Lower leg skin (tissue), 3 donors: ENCODE measurements at regions not wholly inside any gene's neighbourhood (a gene's known extent, or its start where the extent isn't known, plus 50 kb on each side); places are given as distances from the start of the nearest gene placed in this dataset.

Experiments used
- POLR2A ChIP-seq, 2 donors: fragments of 450-650 bp; IDR thresholded peaks; one replicate each; pipeline ENCODE4 v1.6.1; 2016 to 2017; ENCODE audit warnings: antibody characterized with exemption in 2 of 2, mild to moderate bottlenecking in 1 of 2, moderate library complexity in 1 of 2
- TF ChIP-seq, protein P1 (sequence below), 3 donors: fragments of 450-650 bp; IDR thresholded peaks; one replicate each; pipeline ENCODE4 v1.5.1; 2016; ENCODE audit warnings: antibody characterized with exemption in 3 of 3, mild to moderate bottlenecking in 3 of 3, moderate library complexity in 2 of 3

DNA sequence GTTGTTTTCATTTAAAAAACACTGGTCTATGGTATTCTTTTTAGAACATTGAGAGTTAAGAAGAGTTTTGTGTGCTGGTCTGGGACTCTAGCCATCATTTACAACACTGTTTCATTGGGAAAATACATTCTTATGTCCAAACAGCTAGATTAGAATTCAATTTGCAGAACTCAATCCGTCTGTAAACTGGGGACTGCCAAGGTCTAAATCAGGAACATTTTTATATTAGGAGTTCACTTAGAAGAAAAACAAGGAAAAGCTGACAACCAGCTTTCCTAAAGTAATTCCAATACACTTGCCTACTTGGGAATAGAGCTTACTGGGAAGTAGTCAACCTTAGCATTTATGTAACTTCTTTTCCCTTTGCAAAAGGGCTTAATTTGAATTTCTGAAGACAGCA lies 91.5 kb upstream of the RNF152 start:
- TF ChIP-seq, protein P1, sequence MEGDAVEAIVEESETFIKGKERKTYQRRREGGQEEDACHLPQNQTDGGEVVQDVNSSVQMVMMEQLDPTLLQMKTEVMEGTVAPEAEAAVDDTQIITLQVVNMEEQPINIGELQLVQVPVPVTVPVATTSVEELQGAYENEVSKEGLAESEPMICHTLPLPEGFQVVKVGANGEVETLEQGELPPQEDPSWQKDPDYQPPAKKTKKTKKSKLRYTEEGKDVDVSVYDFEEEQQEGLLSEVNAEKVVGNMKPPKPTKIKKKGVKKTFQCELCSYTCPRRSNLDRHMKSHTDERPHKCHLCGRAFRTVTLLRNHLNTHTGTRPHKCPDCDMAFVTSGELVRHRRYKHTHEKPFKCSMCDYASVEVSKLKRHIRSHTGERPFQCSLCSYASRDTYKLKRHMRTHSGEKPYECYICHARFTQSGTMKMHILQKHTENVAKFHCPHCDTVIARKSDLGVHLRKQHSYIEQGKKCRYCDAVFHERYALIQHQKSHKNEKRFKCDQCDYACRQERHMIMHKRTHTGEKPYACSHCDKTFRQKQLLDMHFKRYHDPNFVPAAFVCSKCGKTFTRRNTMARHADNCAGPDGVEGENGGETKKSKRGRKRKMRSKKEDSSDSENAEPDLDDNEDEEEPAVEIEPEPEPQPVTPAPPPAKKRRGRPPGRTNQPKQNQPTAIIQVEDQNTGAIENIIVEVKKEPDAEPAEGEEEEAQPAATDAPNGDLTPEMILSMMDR (IDR thresholded peaks at IDR 0.05), result no peak
- no peak for TF ChIP-seq POLR2A (IDR thresholded peaks at IDR 0.05)
